HepG2 (cell line): ENCODE measurements at regions not wholly inside any gene's neighbourhood (a gene's known extent, or its start where the extent isn't known, plus 50 kb on each side); places are given as distances from the start of the nearest gene placed in this dataset.

ENCODE experiments used
- ATM ChIP-seq: fragments of 450-650 bp; IDR thresholded peaks from 2 replicates; pipeline ENCODE4 v1.7.1; 2017; ENCODE audit warnings: mild to moderate bottlenecking, borderline replicate concordance
- CAMTA2 ChIP-seq: sonication (generic); formaldehyde crosslinking; IDR thresholded peaks from 2 replicates; pipeline ENCODE4 v1.4.0; 2020; ENCODE audit warnings: mild to moderate bottlenecking, missing genetic modification reagents, borderline replicate concordance
- CBFB ChIP-seq: sonication (generic); formaldehyde crosslinking; IDR thresholded peaks from 2 replicates; pipeline ENCODE4 v1.4.0; 2020; ENCODE audit warnings: missing genetic modification reagents
- CBX2 ChIP-seq, 2 experiments: fragments of 200-600 bp in 1 of 2; sonication (generic); formaldehyde crosslinking in 1 of 2; IDR thresholded peaks; 2 replicates each; pipeline versions ENCODE4 v1.7.0 to v1.8.1; 2018 to 2022; ENCODE audit warnings: low read depth in 2 of 2, low read length in 1 of 2, mild to moderate bottlenecking in 1 of 2, missing genetic modification reagents in 1 of 2
- CENPT ChIP-seq: sonication (generic); formaldehyde crosslinking; IDR thresholded peaks from 2 replicates; pipeline ENCODE4 v1.8.0; 2022; ENCODE audit warnings: low read depth, mild to moderate bottlenecking, moderate library complexity, missing genetic modification reagents
- DMTF1 ChIP-seq: sonication (generic); formaldehyde crosslinking; IDR thresholded peaks from 2 replicates; pipeline ENCODE4 v1.4.0; 2020; ENCODE audit warnings: mild to moderate bottlenecking, missing genetic modification reagents
- ELF3 ChIP-seq: IDR thresholded peaks from 2 replicates; pipeline ENCODE4 v1.6.1; 2016; ENCODE audit warnings: missing genetic modification reagents, missing compliant biosample characterization
- FOXC1 ChIP-seq: sonication (generic); formaldehyde crosslinking; IDR thresholded peaks from 2 replicates; pipeline ENCODE4 v1.8.0; 2022; ENCODE audit warnings: mild to moderate bottlenecking, missing genetic modification reagents, borderline replicate concordance
- HBP1 ChIP-seq: IDR thresholded peaks from 2 replicates; pipeline ENCODE4 v1.6.1; 2016; ENCODE audit warnings: low read depth, control low read depth
- PAF1 ChIP-seq: IDR thresholded peaks from 2 replicates; pipeline ENCODE4 v1.6.1; 2016; ENCODE audit warnings: missing genetic modification reagents, missing compliant biosample characterization
- POGZ ChIP-seq: sonication (generic); formaldehyde crosslinking; IDR thresholded peaks from 2 replicates; pipeline ENCODE4 v1.4.0; 2020; ENCODE audit warnings: mild to moderate bottlenecking, missing genetic modification reagents
- SNRNP70 ChIP-seq: fragments of 200-400 bp; formaldehyde crosslinking; IDR thresholded peaks from 2 replicates; pipeline ENCODE4 v1.6.1; 2017; ENCODE audit warnings: mild to moderate bottlenecking, low read depth, low read length, moderate library complexity
- ZNF350 ChIP-seq: sonication (generic); formaldehyde crosslinking; IDR thresholded peaks from 2 replicates; pipeline ENCODE4 v1.4.0; 2020; ENCODE audit warnings: mild to moderate bottlenecking, low read depth, missing genetic modification reagents, borderline replicate concordance
- ZNF441 ChIP-seq: sonication (generic); formaldehyde crosslinking; IDR thresholded peaks from 2 replicates; pipeline ENCODE4 v1.7.0; 2021; ENCODE audit warnings: missing genetic modification reagents, borderline replicate concordance
- ZNF446 ChIP-seq: sonication (generic); formaldehyde crosslinking; IDR thresholded peaks from 2 replicates; pipeline ENCODE4 v1.5.0; 2020; ENCODE audit warnings: mild to moderate bottlenecking, missing genetic modification reagents
- ZNF569 ChIP-seq: sonication (generic); formaldehyde crosslinking; IDR thresholded peaks from 2 replicates; pipeline ENCODE4 v1.5.0; 2020; ENCODE audit warnings: mild to moderate bottlenecking, missing genetic modification reagents, moderate library complexity, borderline replicate concordance
- ZNF740 ChIP-seq: sonication (generic); formaldehyde crosslinking; IDR thresholded peaks from 2 replicates; pipeline ENCODE4 v1.4.0; 2020; ENCODE audit warnings: missing genetic modification reagents
- ZNF749 ChIP-seq: sonication (generic); formaldehyde crosslinking; IDR thresholded peaks from 2 replicates; pipeline ENCODE4 v1.8.0; 2022; ENCODE audit warnings: mild to moderate bottlenecking, missing genetic modification reagents, moderate library complexity, borderline replicate concordance
- TF ChIP-seq, protein P1 (sequence below): sonication (generic); formaldehyde crosslinking; IDR thresholded peaks from 2 replicates; pipeline ENCODE4 v1.4.0; 2020; ENCODE audit warnings: mild to moderate bottlenecking, missing genetic modification reagents

- no peak for TF ChIP-seq CENPT
- TF ChIP-seq CBX2 (IDR thresholded peaks at IDR 0.05; ENCODE audit: low read depth, low read length), result no peak
- TF ChIP-seq CBX2 (CRISPR knock-in tag; IDR thresholded peaks at IDR 0.05; ENCODE audit: low read depth), result 0 out of 2 replicates have a peak, but pooled peaks have one; percentile 72
- TF ChIP-seq ZNF446 (CRISPR knock-in tag), result peak; percentile 52; the same call in 1 of the 2 replicates
- no peak for TF ChIP-seq DMTF1 (CRISPR knock-in tag)
- peak; percentile 43; the same call in 1 of the 2 replicates for TF ChIP-seq ZNF441 (CRISPR knock-in tag)
- no peak for TF ChIP-seq ZNF569 (CRISPR knock-in tag)
- TF ChIP-seq ZNF350 (CRISPR knock-in tag), result peak; percentile 29; the same call in 1 of the 2 replicates
- TF ChIP-seq, protein P1, sequence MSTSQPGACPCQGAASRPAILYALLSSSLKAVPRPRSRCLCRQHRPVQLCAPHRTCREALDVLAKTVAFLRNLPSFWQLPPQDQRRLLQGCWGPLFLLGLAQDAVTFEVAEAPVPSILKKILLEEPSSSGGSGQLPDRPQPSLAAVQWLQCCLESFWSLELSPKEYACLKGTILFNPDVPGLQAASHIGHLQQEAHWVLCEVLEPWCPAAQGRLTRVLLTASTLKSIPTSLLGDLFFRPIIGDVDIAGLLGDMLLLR, result peak; percentile 62; the same call in 1 of the 2 replicates
- peak; percentile 76 for TF ChIP-seq POGZ (CRISPR knock-in tag)
- peak; percentile 71 for TF ChIP-seq FOXC1 (CRISPR knock-in tag)
- no peak for TF ChIP-seq ATM
- TF ChIP-seq PAF1 (CRISPR knock-in tag), result no peak
- TF ChIP-seq SNRNP70, result no peak
- no peak for TF ChIP-seq HBP1 (CRISPR knock-in tag)
- TF ChIP-seq ELF3, result peak; percentile 95
- TF ChIP-seq ZNF749 (CRISPR knock-in tag), result no peak
- no peak for TF ChIP-seq ZNF740 (CRISPR knock-in tag)
- 0 out of 2 replicates have a peak, but pooled peaks have one; percentile 35 for TF ChIP-seq CAMTA2 (CRISPR knock-in tag)
- TF ChIP-seq CBFB, result no peak
Observed at GRCh38 chr20:50303573-50304500, 113.2 kb downstream of the CEBPB start (continued).
